GM23338 (cell line): ENCODE measurements at regions not wholly inside any gene's neighbourhood (a gene's known extent, or its start where the extent isn't known, plus 50 kb on each side); places are given as distances from the start of the nearest gene placed in this dataset.

Source experiments
- ATAC-seq: fragments of 200-7000 bp; cut with Tn5 transposase; 3 replicates; pipeline ENCODE4 v1.9.1; 2020
- DNase-seq: peaks from one replicate; pipeline ENCODE4 v3.0.0-alpha.2; 2015; ENCODE audit warnings: low spot score
- H2AFZ ChIP-seq: fragments of 200-600 bp; sonication (generic); 2 replicates; pipeline ENCODE4 v1.8.0; 2016; ENCODE audit warnings: antibody characterized with exemption, mild to moderate bottlenecking, moderate library complexity
- H3F3A ChIP-seq: fragments of 200-600 bp; sonication (generic); replicated peaks from 2 replicates; pipeline ENCODE4 v1.8.0; 2017; ENCODE audit warnings: antibody characterized with exemption, mixed run types, low read depth
- H3K27ac ChIP-seq: fragments of 200-600 bp; sonication (generic); 2 replicates; pipeline ENCODE4 v1.6.1; 2016; ENCODE audit warnings: low read depth
- H3K27me3 ChIP-seq: fragments of 200-600 bp; sonication (generic); 2 replicates; pipeline ENCODE4 v1.8.0; 2016; ENCODE audit warnings: mild to moderate bottlenecking, mixed run types, moderate library complexity; ENCODE audit not compliant: insufficient read depth
- H3K36me3 ChIP-seq: fragments of 200-600 bp; sonication (generic); 2 replicates; pipeline ENCODE4 v1.8.0; 2016; ENCODE audit warnings: mild to moderate bottlenecking; ENCODE audit not compliant: insufficient read depth
- H3K4me1 ChIP-seq: fragments of 200-600 bp; sonication (generic); 2 replicates; pipeline ENCODE4 v1.8.0; 2016; ENCODE audit warnings: mild to moderate bottlenecking, moderate library complexity; ENCODE audit not compliant: insufficient read depth
- H3K4me2 ChIP-seq: fragments of 200-600 bp; sonication (generic); 2 replicates; pipeline ENCODE4 v1.7.1; 2017; ENCODE audit warnings: mixed run types
- H3K4me3 ChIP-seq: fragments of 200-600 bp; sonication (generic); 2 replicates; pipeline ENCODE4 v1.6.1; 2016; ENCODE audit warnings: mixed run types
- H3K79me2 ChIP-seq: fragments of 200-600 bp; sonication (generic); replicated peaks from 2 replicates; pipeline ENCODE4 v1.8.0; 2017; ENCODE audit warnings: mild to moderate bottlenecking; ENCODE audit not compliant: insufficient read depth
- H3K9me2 ChIP-seq: fragments of 200-600 bp; sonication (generic); 2 replicates; pipeline ENCODE4 v1.8.0; 2017; ENCODE audit not compliant: insufficient read depth
- H4K20me1 ChIP-seq: fragments of 200-600 bp; sonication (generic); replicated peaks from 2 replicates; pipeline ENCODE4 v1.8.0; 2017; ENCODE audit warnings: mild to moderate bottlenecking; ENCODE audit not compliant: insufficient read depth
- H3K27ac Mint-ChIP-seq: 2 replicates; pipeline ENCODE4 v1.8.0; 2020; ENCODE audit warnings: inconsistent platforms, mild to moderate bottlenecking, moderate library complexity, mixed read lengths
- H3K27me3 Mint-ChIP-seq: 3 replicates; pipeline ENCODE4 v1.8.0; 2022; ENCODE audit warnings: low read depth, mild to moderate bottlenecking, moderate library complexity, mixed read lengths, inconsistent platforms; ENCODE audit not compliant: insufficient read depth, poor library complexity
- H3K36me3 Mint-ChIP-seq: 3 replicates; pipeline ENCODE4 v1.8.0; 2021; ENCODE audit warnings: low read depth, mild to moderate bottlenecking, inconsistent platforms, moderate library complexity, mixed read lengths
- H3K4me1 Mint-ChIP-seq: 3 replicates; pipeline ENCODE4 v1.8.0; 2020; ENCODE audit warnings: mild to moderate bottlenecking, inconsistent platforms, mixed read lengths
- H3K4me3 Mint-ChIP-seq: 3 replicates; pipeline ENCODE4 v1.8.0; 2021; ENCODE audit warnings: moderate library complexity, mild to moderate bottlenecking, inconsistent platforms, mixed read lengths
- H3K9me3 Mint-ChIP-seq: 3 replicates; pipeline ENCODE4 v1.8.0; 2020; ENCODE audit warnings: moderate library complexity, mild to moderate bottlenecking, inconsistent platforms, mixed read lengths
- CREB1 ChIP-seq: fragments of 250-450 bp; sonication (Bioruptor Pico); IDR thresholded peaks from 2 replicates; pipeline ENCODE4 v1.5.0; 2020; ENCODE audit warnings: low read depth, mild to moderate bottlenecking, moderate library complexity
- CTCF ChIP-seq, 2 experiments: fragments of 200-600 bp in 1 of 2; sonication (generic) in 1 of 2; conservative IDR thresholded peaks; 2 replicates each; pipeline versions ENCODE4 v1.5.1 to v1.6.1; 2016 to 2017; ENCODE audit warnings: antibody characterized with exemption in 2 of 2, low read depth in 2 of 2, mild to moderate bottlenecking in 2 of 2, moderate library complexity in 1 of 2
- ETS1 ChIP-seq: IDR thresholded peaks from 2 replicates; pipeline ENCODE4 v1.6.1; 2016; ENCODE audit warnings: antibody characterized with exemption
- EZH2 ChIP-seq: fragments of 200-600 bp; sonication (generic); IDR thresholded peaks from one replicate; pipeline ENCODE4 v1.8.0; 2017; ENCODE audit warnings: antibody characterized with exemption, mild to moderate bottlenecking, low read depth; ENCODE audit not compliant: unreplicated experiment
- EZH2phosphoT487 ChIP-seq: fragments of 200-600 bp; sonication (generic); IDR thresholded peaks from one replicate; pipeline ENCODE4 v1.8.1; 2018; ENCODE audit warnings: antibody characterized with exemption; ENCODE audit not compliant: unreplicated experiment
- JUNB ChIP-seq: IDR thresholded peaks from one replicate; pipeline ENCODE4 v1.6.1; 2016; ENCODE audit warnings: antibody characterized with exemption; ENCODE audit not compliant: unreplicated experiment
- NANOG ChIP-seq: IDR thresholded peaks from 2 replicates; pipeline ENCODE4 v1.6.1; 2016; ENCODE audit warnings: antibody characterized with exemption, borderline replicate concordance
- POLR2AphosphoS5 ChIP-seq: IDR thresholded peaks from 2 replicates; pipeline ENCODE4 v1.6.1; 2016; ENCODE audit warnings: antibody characterized with exemption, low read depth
- STAT1 ChIP-seq: IDR thresholded peaks from one replicate; pipeline ENCODE4 v1.6.1; 2016; ENCODE audit warnings: antibody characterized with exemption; ENCODE audit not compliant: unreplicated experiment
- ZNF331 ChIP-seq: fragments of 250-450 bp; sonication (Bioruptor Pico); IDR thresholded peaks from 2 replicates; pipeline ENCODE4 v1.5.0; 2020; ENCODE audit warnings: low read depth, mild to moderate bottlenecking, moderate library complexity
- ZNF462 ChIP-seq: fragments of 250-450 bp; sonication (Bioruptor Pico); IDR thresholded peaks from 2 replicates; pipeline ENCODE4 v1.5.0; 2020; ENCODE audit warnings: mild to moderate bottlenecking, moderate library complexity

- TF ChIP-seq EZH2phosphoT487 (no peak), POLR2AphosphoS5 (no peak), ZNF331 (CRISPR knock-in tag) (no peak), STAT1 (no peak), ETS1 (no peak), CTCF (conservative IDR thresholded peaks at IDR 0.05; ENCODE audit: low read depth in 2 of 2) (no peak), JUNB (no peak), CREB1 (CRISPR knock-in tag) (no peak), NANOG (no peak), EZH2 (no peak)
Observed at GRCh38 chr16:49012961-49013726, 268.5 kb downstream of the CBLN1 start (continued).

- H3K4me3 ChIP-seq = no peak overlapping the region
- peak; percentile 54 for DNase-seq
- H3K4me3 Mint-ChIP-seq = no peak overlapping the region
- TF ChIP-seq ZNF331 (CRISPR knock-in tag) (no peak), JUNB (no peak), ETS1 (no peak), POLR2AphosphoS5 (no peak), ZNF462 (CRISPR knock-in tag) (no peak)
Observed at GRCh38 chr16:49011901-49012300, 269.7 kb downstream of the CBLN1 start.

More at GRCh38 chr16:49011901-49012300, 269.7 kb downstream of the CBLN1 start:
- no peaks in the 10 kb centered on the region for H3K79me2 ChIP-seq
- H2AFZ ChIP-seq = no peak overlapping the region
- peaks cover 8% of the 10 kb centered on the region for H3K4me1 Mint-ChIP-seq
- peaks cover 2% of the 10 kb centered on the region; the same call in 2 of the 3 replicates for H3K9me3 Mint-ChIP-seq
- no peaks in the 10 kb centered on the region for H3K36me3 Mint-ChIP-seq
- no peak overlapping the region for H3K27ac Mint-ChIP-seq
- no peaks in the 10 kb centered on the region for H3K36me3 ChIP-seq
- no peaks in the 10 kb centered on the region for H3K27me3 ChIP-seq
- H3K27me3 Mint-ChIP-seq = peaks cover 3% of the 10 kb centered on the region
- no peak overlapping the region for H3K4me2 ChIP-seq
- peaks cover 7% of the 10 kb centered on the region for H3K4me1 ChIP-seq
- H4K20me1 ChIP-seq = no peaks in the 10 kb centered on the region
- no peaks in the 10 kb centered on the region for H3F3A ChIP-seq
- H3K9me2 ChIP-seq = peaks cover 11% of the 10 kb centered on the region; the same call in 1 of the 2 replicates
- ATAC-seq = peak; percentile 20; the same call in 1 of the 3 replicates
- no peak overlapping the region for H3K27ac ChIP-seq
